HepG2 (cell line): ENCODE measurements at regions not wholly inside any gene's neighbourhood (a gene's known extent, or its start where the extent isn't known, plus 50 kb on each side); places are given as distances from the start of the nearest gene placed in this dataset.

ENCODE experiments used
- CENPX ChIP-seq: sonication (generic); formaldehyde crosslinking; IDR thresholded peaks from 2 replicates; pipeline ENCODE4 v1.9.0; 2021; ENCODE audit warnings: mild to moderate bottlenecking, missing genetic modification reagents, moderate library complexity
- E2F5 ChIP-seq: sonication (generic); formaldehyde crosslinking; conservative IDR thresholded peaks from 2 replicates; pipeline ENCODE4 v1.4.0; 2020; ENCODE audit warnings: missing genetic modification reagents
- GABPA ChIP-seq, 2 experiments: IDR thresholded peaks; 2 replicates each; pipeline ENCODE4 v1.6.1; 2011 to 2016; ENCODE audit warnings: low read depth in 2 of 2, low read length in 1 of 2, missing biosample characterization in 1 of 2, missing genetic modification characterization in 1 of 2
- HMG20B ChIP-seq: conservative IDR thresholded peaks from 2 replicates; pipeline ENCODE4 v1.6.1; 2016; ENCODE audit warnings: missing genetic modification reagents, missing compliant biosample characterization
- HOXA5 ChIP-seq: sonication (generic); formaldehyde crosslinking; IDR thresholded peaks from 2 replicates; pipeline ENCODE4 v1.4.0; 2020; ENCODE audit warnings: missing genetic modification reagents
- KDM5A ChIP-seq: fragments of 200-600 bp; sonication (generic); IDR thresholded peaks from 2 replicates; pipeline ENCODE4 v1.7.0; 2018; ENCODE audit warnings: antibody characterized with exemption, mild to moderate bottlenecking, low read length, borderline replicate concordance
- KLF6 ChIP-seq: IDR thresholded peaks from 2 replicates; pipeline ENCODE4 v1.8.0; 2016; ENCODE audit warnings: missing biosample characterization, missing genetic modification reagents
- NCOA2 ChIP-seq: sonication (generic); formaldehyde crosslinking; IDR thresholded peaks from 2 replicates; pipeline ENCODE4 v1.8.0; 2022; ENCODE audit warnings: inconsistent platforms
- NFATC3 ChIP-seq: sonication (generic); formaldehyde crosslinking; IDR thresholded peaks from 2 replicates; pipeline ENCODE4 v1.5.1; 2020; ENCODE audit warnings: mild to moderate bottlenecking, missing genetic modification reagents
- PHB2 ChIP-seq: fragments of 450-650 bp; IDR thresholded peaks from 2 replicates; pipeline ENCODE4 v1.6.1; 2018; ENCODE audit not compliant: partially characterized antibody
- SAP130 ChIP-seq: IDR thresholded peaks from 2 replicates; pipeline ENCODE4 v1.6.1; 2016; ENCODE audit warnings: low read depth
- TAF15 ChIP-seq: fragments of 200-400 bp; formaldehyde crosslinking; IDR thresholded peaks from one replicate; pipeline ENCODE4 v1.6.1; 2018; ENCODE audit warnings: mild to moderate bottlenecking, low read depth, low read length; ENCODE audit not compliant: poor library complexity, severe bottlenecking
- ZBTB21 ChIP-seq: sonication (generic); formaldehyde crosslinking; IDR thresholded peaks from 2 replicates; pipeline ENCODE4 v1.4.0; 2020; ENCODE audit warnings: missing genetic modification reagents
- ZHX2 ChIP-seq, 2 experiments: sonication (generic) in 1 of 2; formaldehyde crosslinking in 1 of 2; IDR thresholded peaks; 2 replicates each; pipeline versions ENCODE4 v1.6.1 to v1.9.0; 2014 to 2022; ENCODE audit warnings: antibody characterized with exemption in 1 of 2, borderline replicate concordance in 1 of 2, inconsistent platforms in 1 of 2, low read depth in 1 of 2, missing genetic modification reagents in 1 of 2
- ZNF12 ChIP-seq: sonication (generic); formaldehyde crosslinking; IDR thresholded peaks from 2 replicates; pipeline ENCODE4 v1.5.0; 2020; ENCODE audit warnings: missing genetic modification reagents
- ZNF354B ChIP-seq: sonication (generic); formaldehyde crosslinking; IDR thresholded peaks from 2 replicates; pipeline ENCODE4 v1.8.0; 2022; ENCODE audit warnings: mild to moderate bottlenecking, missing genetic modification reagents
- ZNF589 ChIP-seq: sonication (generic); formaldehyde crosslinking; conservative IDR thresholded peaks from 2 replicates; pipeline ENCODE4 v1.8.0; 2022; ENCODE audit warnings: mild to moderate bottlenecking, moderate library complexity, missing genetic modification reagents
- ZNF703 ChIP-seq: sonication (generic); formaldehyde crosslinking; IDR thresholded peaks from 2 replicates; pipeline ENCODE4 v1.5.1; 2020; ENCODE audit warnings: missing genetic modification reagents, mild to moderate bottlenecking, moderate library complexity, borderline replicate concordance
- ZNF768 ChIP-seq: sonication (generic); formaldehyde crosslinking; IDR thresholded peaks from 2 replicates; pipeline ENCODE4 v1.4.0; 2020; ENCODE audit warnings: missing genetic modification reagents
- ZNF850 ChIP-seq: sonication (generic); formaldehyde crosslinking; conservative IDR thresholded peaks from 2 replicates; pipeline ENCODE4 v1.9.0; 2021; ENCODE audit warnings: mild to moderate bottlenecking, missing genetic modification reagents
- ZXDC ChIP-seq: sonication (generic); formaldehyde crosslinking; IDR thresholded peaks from 2 replicates; pipeline ENCODE4 v1.5.0; 2020; ENCODE audit warnings: mild to moderate bottlenecking, missing genetic modification reagents

GRCh38 chr10:25078658-25079431 lies 62.4 kb downstream of the THNSL1 start (continued):
- TF ChIP-seq ZXDC (CRISPR knock-in tag): no peak
- no peak for TF ChIP-seq NFATC3 (CRISPR knock-in tag)
- TF ChIP-seq HMG20B (CRISPR knock-in tag): no peak
- peak; percentile 40; the same call in 1 of the 2 replicates for TF ChIP-seq KDM5A
- TF ChIP-seq NCOA2: peak; percentile 77
- TF ChIP-seq ZNF12 (CRISPR knock-in tag): peak; percentile 41; the same call in 1 of the 2 replicates
- TF ChIP-seq ZNF768 (CRISPR knock-in tag): no peak
- no peak for TF ChIP-seq ZNF589 (CRISPR knock-in tag)
- peak; percentile 66 for TF ChIP-seq SAP130 (CRISPR knock-in tag)
- TF ChIP-seq HOXA5 (CRISPR knock-in tag): peak; percentile 35; the same call in 1 of the 2 replicates
- TF ChIP-seq PHB2: no peak
- no peak for TF ChIP-seq E2F5 (CRISPR knock-in tag)
- no peak for TF ChIP-seq ZHX2 (IDR thresholded peaks at IDR 0.05; ENCODE audit: low read depth)
- no peak for TF ChIP-seq ZHX2 (CRISPR knock-in tag; IDR thresholded peaks at IDR 0.05; ENCODE audit: borderline replicate concordance)
- no peak for TF ChIP-seq ZNF703 (CRISPR knock-in tag)
- no peak for TF ChIP-seq CENPX (CRISPR knock-in tag)
- no peak for TF ChIP-seq ZNF354B (CRISPR knock-in tag)
- no peak for TF ChIP-seq GABPA (IDR thresholded peaks at IDR 0.05; ENCODE audit: low read depth, low read length)
- TF ChIP-seq GABPA (CRISPR knock-in tag; IDR thresholded peaks at IDR 0.05; ENCODE audit: low read depth): no peak
- no peak for TF ChIP-seq KLF6 (CRISPR knock-in tag)
- TF ChIP-seq TAF15: no peak
- TF ChIP-seq ZBTB21 (CRISPR knock-in tag): no peak
- TF ChIP-seq ZNF850 (CRISPR knock-in tag): no peak
